ENCODE measurements at regions not wholly inside any gene's neighbourhood (a gene's known extent, or its start where the extent isn't known, plus 50 kb on each side); places are given as distances from the start of the nearest gene placed in this dataset.

- Histone ChIP-seq H3K27me3 (ENCODE audit: control insufficient read depth in 2 of 2, insufficient read depth in 2 of 2, low read length in 2 of 2) (no peaks in the 10 kb centered on the region), H3K27ac (ENCODE audit: low read depth in 2 of 2, low read length in 2 of 2) (no peak overlapping the region), H3K9me3 (ENCODE audit: control insufficient read depth in 2 of 2, low read length in 2 of 2) (no peaks in the 10 kb centered on the region), H3K4me1 (ENCODE audit: control insufficient read depth in 2 of 2, insufficient read depth in 2 of 2, low read length in 2 of 2) (no peaks in the 10 kb centered on the region), H3K9ac (ENCODE audit: low read depth in 1 of 2, low read length in 2 of 2) (no peak overlapping the region), H3K4me3 (ENCODE audit: low read length in 2 of 2) (no peak overlapping the region), H3K36me3 (ENCODE audit: control insufficient read depth in 2 of 2, insufficient read depth in 2 of 2, low read length in 2 of 2) (no peaks in the 10 kb centered on the region)
These were observed 471.4 kb upstream of the RBFOX1 start for GRCh38 chr16:6861135-6861814.

GRCh38 chr16:6857575-6857974, 475.1 kb upstream of the RBFOX1 start:
- no peaks in the 10 kb centered on the region for H3K4me1 ChIP-seq (ENCODE audit: control insufficient read depth in 2 of 2, insufficient read depth in 2 of 2, low read length in 2 of 2)
- H3K4me3 ChIP-seq (ENCODE audit: low read length in 2 of 2): no peak overlapping the region
- H3K27me3 ChIP-seq (ENCODE audit: control insufficient read depth in 2 of 2, insufficient read depth in 2 of 2, low read length in 2 of 2): no peaks in the 10 kb centered on the region
- no peaks in the 10 kb centered on the region for H3K36me3 ChIP-seq (ENCODE audit: control insufficient read depth in 2 of 2, insufficient read depth in 2 of 2, low read length in 2 of 2)
- no peak overlapping the region for H3K9ac ChIP-seq (ENCODE audit: low read depth in 1 of 2, low read length in 2 of 2)
- H3K9me3 ChIP-seq (ENCODE audit: control insufficient read depth in 2 of 2, low read length in 2 of 2): no peaks in the 10 kb centered on the region
- H3K27ac ChIP-seq (ENCODE audit: low read depth in 2 of 2, low read length in 2 of 2): no peak overlapping the region

GRCh38 chr16:6856578-6856977, 476.1 kb upstream of the RBFOX1 start:
- Histone ChIP-seq H3K27ac (ENCODE audit: low read depth in 2 of 2, low read length in 2 of 2) (no peak overlapping the region), H3K9ac (ENCODE audit: low read depth in 1 of 2, low read length in 2 of 2) (no peak overlapping the region), H3K4me3 (ENCODE audit: low read length in 2 of 2) (no peak overlapping the region), H3K36me3 (ENCODE audit: control insufficient read depth in 2 of 2, insufficient read depth in 2 of 2, low read length in 2 of 2) (no peaks in the 10 kb centered on the region), H3K9me3 (ENCODE audit: control insufficient read depth in 2 of 2, low read length in 2 of 2) (no peaks in the 10 kb centered on the region), H3K4me1 (ENCODE audit: control insufficient read depth in 2 of 2, insufficient read depth in 2 of 2, low read length in 2 of 2) (no peaks in the 10 kb centered on the region), H3K27me3 (ENCODE audit: control insufficient read depth in 2 of 2, insufficient read depth in 2 of 2, low read length in 2 of 2) (no peaks in the 10 kb centered on the region)

- Histone ChIP-seq H3K27ac (ENCODE audit: low read depth in 2 of 2, low read length in 2 of 2) (no peak overlapping the region), H3K36me3 (ENCODE audit: control insufficient read depth in 2 of 2, insufficient read depth in 2 of 2, low read length in 2 of 2) (no peaks in the 10 kb centered on the region), H3K4me3 (ENCODE audit: low read length in 2 of 2) (no peak overlapping the region), H3K27me3 (ENCODE audit: control insufficient read depth in 2 of 2, insufficient read depth in 2 of 2, low read length in 2 of 2) (no peaks in the 10 kb centered on the region), H3K9me3 (ENCODE audit: control insufficient read depth in 2 of 2, low read length in 2 of 2) (no peaks in the 10 kb centered on the region), H3K9ac (ENCODE audit: low read depth in 1 of 2, low read length in 2 of 2) (no peak overlapping the region), H3K4me1 (ENCODE audit: control insufficient read depth in 2 of 2, insufficient read depth in 2 of 2, low read length in 2 of 2) (no peaks in the 10 kb centered on the region)
These were observed 479.1 kb upstream of the RBFOX1 start for GRCh38 chr16:6853565-6853964.

- no peaks in the 10 kb centered on the region for H3K27me3 ChIP-seq (ENCODE audit: control insufficient read depth in 2 of 2, insufficient read depth in 2 of 2, low read length in 2 of 2)
- no peaks in the 10 kb centered on the region for H3K36me3 ChIP-seq (ENCODE audit: control insufficient read depth in 2 of 2, insufficient read depth in 2 of 2, low read length in 2 of 2)
- H3K4me3 ChIP-seq (ENCODE audit: low read length in 2 of 2): no peak overlapping the region
- H3K9me3 ChIP-seq (ENCODE audit: control insufficient read depth in 2 of 2, low read length in 2 of 2): no peaks in the 10 kb centered on the region
- no peak overlapping the region for H3K27ac ChIP-seq (ENCODE audit: low read depth in 2 of 2, low read length in 2 of 2)
- no peaks in the 10 kb centered on the region for H3K4me1 ChIP-seq (ENCODE audit: control insufficient read depth in 2 of 2, insufficient read depth in 2 of 2, low read length in 2 of 2)
- H3K9ac ChIP-seq (ENCODE audit: low read depth in 1 of 2, low read length in 2 of 2): no peak overlapping the region
These were observed 479.9 kb upstream of the RBFOX1 start for GRCh38 chr16:6852643-6853225.

- Histone ChIP-seq H3K9me3 (ENCODE audit: control insufficient read depth in 2 of 2, low read length in 2 of 2) (no peaks in the 10 kb centered on the region), H3K4me1 (ENCODE audit: control insufficient read depth in 2 of 2, insufficient read depth in 2 of 2, low read length in 2 of 2) (peaks cover 0 to 4% of the 10 kb centered on the region in 2 donors), H3K4me3 (ENCODE audit: low read length in 2 of 2) (no peak overlapping the region), H3K36me3 (ENCODE audit: control insufficient read depth in 2 of 2, insufficient read depth in 2 of 2, low read length in 2 of 2) (no peaks in the 10 kb centered on the region), H3K27ac (ENCODE audit: low read depth in 2 of 2, low read length in 2 of 2) (no peak overlapping the region), H3K27me3 (ENCODE audit: control insufficient read depth in 2 of 2, insufficient read depth in 2 of 2, low read length in 2 of 2) (no peaks in the 10 kb centered on the region), H3K9ac (ENCODE audit: low read depth in 1 of 2, low read length in 2 of 2) (no peak overlapping the region)
These were observed 486.2 kb upstream of the RBFOX1 start for GRCh38 chr16:6846452-6846851.

GRCh38 chr16:6841392-6841791, 491.3 kb upstream of the RBFOX1 start:
- no peak overlapping the region for H3K27ac ChIP-seq (ENCODE audit: low read depth in 2 of 2, low read length in 2 of 2)
- H3K9me3 ChIP-seq (ENCODE audit: control insufficient read depth in 2 of 2, low read length in 2 of 2): no peaks in the 10 kb centered on the region
- no peaks in the 10 kb centered on the region for H3K27me3 ChIP-seq (ENCODE audit: control insufficient read depth in 2 of 2, insufficient read depth in 2 of 2, low read length in 2 of 2)
- H3K4me1 ChIP-seq (ENCODE audit: control insufficient read depth in 2 of 2, insufficient read depth in 2 of 2, low read length in 2 of 2): no peaks in the 10 kb centered on the region
- H3K4me3 ChIP-seq (ENCODE audit: low read length in 2 of 2): no peak overlapping the region
- H3K9ac ChIP-seq (ENCODE audit: low read depth in 1 of 2, low read length in 2 of 2): no peak overlapping the region
- no peaks in the 10 kb centered on the region for H3K36me3 ChIP-seq (ENCODE audit: control insufficient read depth in 2 of 2, insufficient read depth in 2 of 2, low read length in 2 of 2)

- Histone ChIP-seq H3K4me1 (ENCODE audit: control insufficient read depth in 2 of 2, insufficient read depth in 2 of 2, low read length in 2 of 2) (no peaks in the 10 kb centered on the region), H3K4me3 (ENCODE audit: low read length in 2 of 2) (no peak overlapping the region), H3K9me3 (ENCODE audit: control insufficient read depth in 2 of 2, low read length in 2 of 2) (no peaks in the 10 kb centered on the region)
These were observed 494.9 kb upstream of the RBFOX1 start for GRCh38 chr16:6837722-6838121.

GRCh38 chr16:6836766-6837165, 495.9 kb upstream of the RBFOX1 start:
- H3K27ac ChIP-seq (ENCODE audit: low read depth in 2 of 2, low read length in 2 of 2): no peak overlapping the region
- H3K9ac ChIP-seq (ENCODE audit: low read depth in 1 of 2, low read length in 2 of 2): no peak overlapping the region
- H3K36me3 ChIP-seq (ENCODE audit: control insufficient read depth in 2 of 2, insufficient read depth in 2 of 2, low read length in 2 of 2): no peaks in the 10 kb centered on the region
- H3K4me3 ChIP-seq (ENCODE audit: low read length in 2 of 2): no peak overlapping the region
- no peaks in the 10 kb centered on the region for H3K27me3 ChIP-seq (ENCODE audit: control insufficient read depth in 2 of 2, insufficient read depth in 2 of 2, low read length in 2 of 2)
- H3K9me3 ChIP-seq (ENCODE audit: control insufficient read depth in 2 of 2, low read length in 2 of 2): no peaks in the 10 kb centered on the region
- H3K4me1 ChIP-seq (ENCODE audit: control insufficient read depth in 2 of 2, insufficient read depth in 2 of 2, low read length in 2 of 2): no peaks in the 10 kb centered on the region

More at GRCh38 chr16:6837722-6838121, 494.9 kb upstream of the RBFOX1 start:
- Histone ChIP-seq H3K27ac (ENCODE audit: low read depth in 2 of 2, low read length in 2 of 2) (no peak overlapping the region), H3K9ac (ENCODE audit: low read depth in 1 of 2, low read length in 2 of 2) (no peak overlapping the region), H3K27me3 (ENCODE audit: control insufficient read depth in 2 of 2, insufficient read depth in 2 of 2, low read length in 2 of 2) (no peaks in the 10 kb centered on the region), H3K36me3 (ENCODE audit: control insufficient read depth in 2 of 2, insufficient read depth in 2 of 2, low read length in 2 of 2) (no peaks in the 10 kb centered on the region)

- Histone ChIP-seq H3K36me3 (ENCODE audit: control insufficient read depth in 2 of 2, insufficient read depth in 2 of 2, low read length in 2 of 2) (no peaks in the 10 kb centered on the region), H3K4me1 (ENCODE audit: control insufficient read depth in 2 of 2, insufficient read depth in 2 of 2, low read length in 2 of 2) (no peaks in the 10 kb centered on the region), H3K9ac (ENCODE audit: low read depth in 1 of 2, low read length in 2 of 2) (no peak overlapping the region), H3K4me3 (ENCODE audit: low read length in 2 of 2) (no peak overlapping the region), H3K27me3 (ENCODE audit: control insufficient read depth in 2 of 2, insufficient read depth in 2 of 2, low read length in 2 of 2) (no peaks in the 10 kb centered on the region), H3K9me3 (ENCODE audit: control insufficient read depth in 2 of 2, low read length in 2 of 2) (no peaks in the 10 kb centered on the region), H3K27ac (ENCODE audit: low read depth in 2 of 2, low read length in 2 of 2) (no peak overlapping the region)
These were observed 496.7 kb upstream of the RBFOX1 start for GRCh38 chr16:6835941-6836340.
